NT2/D1 (cell line): ENCODE measurements at regions not wholly inside any gene's neighbourhood (a gene's known extent, or its start where the extent isn't known, plus 50 kb on each side); places are given as distances from the start of the nearest gene placed in this dataset.

Experiments used
- SUZ12 ChIP-seq: IDR thresholded peaks from 2 replicates; pipeline ENCODE4 v1.6.1; 2011; ENCODE audit not compliant: insufficient read length, insufficient read depth; ENCODE audit errors: extremely low read depth
- YY1 ChIP-seq: IDR thresholded peaks from 2 replicates; pipeline ENCODE4 v1.6.1; 2011; ENCODE audit not compliant: insufficient read length, insufficient read depth
- ZNF274 ChIP-seq: IDR thresholded peaks from 2 replicates; pipeline ENCODE4 v1.6.1; 2011; ENCODE audit warnings: mild to moderate bottlenecking, low read depth, low read length

DNA sequence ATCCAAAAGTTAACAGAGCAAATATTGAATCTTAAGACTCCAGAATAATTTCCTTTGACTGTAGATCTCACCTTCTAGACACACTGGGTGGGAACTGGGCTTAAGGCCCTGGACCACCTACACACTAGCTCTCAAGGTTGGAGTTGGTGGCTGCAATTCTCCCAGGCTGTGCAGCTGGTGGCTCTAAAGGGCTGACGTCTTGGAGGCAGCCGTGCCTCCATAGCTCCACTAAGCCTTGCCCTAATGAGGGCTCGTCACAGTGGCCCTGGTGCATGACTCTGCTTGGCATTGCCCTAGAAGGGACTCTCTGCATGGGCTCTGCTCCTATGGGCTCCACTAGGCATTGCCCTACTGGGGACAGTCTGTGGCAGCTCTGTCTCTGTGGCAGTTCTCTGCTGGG is 1005.2 kb downstream of the CCSER2 start:
- TF ChIP-seq ZNF274 (no peak), YY1 (no peak), SUZ12 (no peak)
